ENCODE measurements at regions not wholly inside any gene's neighbourhood (a gene's known extent, or its start where the extent isn't known, plus 50 kb on each side); places are given as distances from the start of the nearest gene placed in this dataset.

- no peak for DNase-seq (ENCODE audit: low read depth in 2 of 3, low spot score in 2 of 3)
Observed at GRCh38 chr2:118622913-118623312, 224.5 kb downstream of the EN1 start.

GRCh38 chr2:118622108-118622507 lies 225.3 kb downstream of the EN1 start:
- no peak for DNase-seq (ENCODE audit: low read depth in 2 of 3, low spot score in 2 of 3)

- no peak for DNase-seq (ENCODE audit: low read depth in 2 of 3, low spot score in 2 of 3)
Observed at GRCh38 chr2:118618279-118618678, 229.2 kb downstream of the EN1 start.

- DNase-seq (ENCODE audit: low read depth in 2 of 3, low spot score in 2 of 3): no peak
Observed at GRCh38 chr2:118616432-118616831, 231.0 kb downstream of the EN1 start.

GRCh38 chr2:118614841-118615271 lies 232.6 kb downstream of the EN1 start:
- no peak for DNase-seq (ENCODE audit: low read depth in 2 of 3, low spot score in 2 of 3)

- no peak for DNase-seq (ENCODE audit: low read depth in 2 of 3, low spot score in 2 of 3)
Observed at GRCh38 chr2:118613737-118614136, 233.7 kb downstream of the EN1 start.

GRCh38 chr2:118611691-118612090 lies 235.8 kb downstream of the EN1 start:
- no peak for DNase-seq (ENCODE audit: low read depth in 2 of 3, low spot score in 2 of 3)

- DNase-seq (ENCODE audit: low read depth in 2 of 3, low spot score in 2 of 3): no peak
Observed at GRCh38 chr2:118609138-118609537, 238.3 kb downstream of the EN1 start.

- no peak for DNase-seq (ENCODE audit: low read depth in 2 of 3, low spot score in 2 of 3)
Observed at GRCh38 chr2:118607641-118608040, 239.8 kb downstream of the EN1 start.

GRCh38 chr2:118604811-118605210 lies 242.6 kb downstream of the EN1 start:
- DNase-seq (ENCODE audit: low read depth in 2 of 3, low spot score in 2 of 3): no peak

GRCh38 chr2:118604371-118604770 lies 243.1 kb downstream of the EN1 start:
- DNase-seq (ENCODE audit: low read depth in 2 of 3, low spot score in 2 of 3): no peak

- no peak for DNase-seq (ENCODE audit: low read depth in 2 of 3, low spot score in 2 of 3)
Observed at GRCh38 chr2:118599141-118599540, 248.3 kb downstream of the EN1 start.

- no peak for DNase-seq (ENCODE audit: low read depth in 2 of 3, low spot score in 2 of 3)
Observed at GRCh38 chr2:118596620-118597019, 250.8 kb downstream of the EN1 start.

- DNase-seq (ENCODE audit: low read depth in 2 of 3, low spot score in 2 of 3): no peak
Observed at GRCh38 chr2:118593257-118593656, 254.2 kb downstream of the EN1 start.

GRCh38 chr2:118591223-118591622 lies 256.2 kb downstream of the EN1 start:
- DNase-seq (ENCODE audit: low read depth in 2 of 3, low spot score in 2 of 3): no peak

- no peak for DNase-seq (ENCODE audit: low read depth in 2 of 3, low spot score in 2 of 3)
Observed at GRCh38 chr2:118589721-118590120, 257.7 kb downstream of the EN1 start.

GRCh38 chr2:118588850-118589249 lies 258.6 kb downstream of the EN1 start:
- no peak for DNase-seq (ENCODE audit: low read depth in 2 of 3, low spot score in 2 of 3)

GRCh38 chr2:118586312-118586711 lies 261.1 kb downstream of the EN1 start:
- no peak for DNase-seq (ENCODE audit: low read depth in 2 of 3, low spot score in 2 of 3)

GRCh38 chr2:118584877-118585276 lies 262.6 kb downstream of the EN1 start:
- DNase-seq (ENCODE audit: low read depth in 2 of 3, low spot score in 2 of 3): no peak

GRCh38 chr2:118584062-118584749 lies 263.2 kb downstream of the EN1 start:
- DNase-seq (ENCODE audit: low read depth in 2 of 3, low spot score in 2 of 3): no peak

- no peak for DNase-seq (ENCODE audit: low read depth in 2 of 3, low spot score in 2 of 3)
Observed at GRCh38 chr2:118582058-118582457, 265.4 kb downstream of the EN1 start.

- DNase-seq (ENCODE audit: low read depth in 2 of 3, low spot score in 2 of 3): no peak
Observed at GRCh38 chr2:118580651-118581050, 266.8 kb downstream of the EN1 start.

- DNase-seq (ENCODE audit: low read depth in 2 of 3, low spot score in 2 of 3): no peak
Observed at GRCh38 chr2:118580107-118580506, 267.3 kb downstream of the EN1 start.

Data from activated CD8-positive, alpha-beta memory T cell treated with anti-CD3 and anti-CD28 coated beads for 48 hours (primary cell).